ENCODE measurements at regions not wholly inside any gene's neighbourhood (a gene's known extent, or its start where the extent isn't known, plus 50 kb on each side); places are given as distances from the start of the nearest gene placed in this dataset.

- DNase-seq (ENCODE audit: low read depth, low spot score) = no peak
- in situ Hi-C loops (cut with HindIII; ENCODE audit: low sequenced_read_pairs) = no loop called here
- H3K4me3 ChIP-seq (ENCODE audit: low read depth, low read length) = no peak overlapping the region
- no peak for TF ChIP-seq CTCF (IDR thresholded peaks at IDR 0.05; ENCODE audit: low read depth, low read length)
Measured at GRCh38 chr19:28169168-28169887, 1043.6 kb downstream of the UQCRFS1 start.

- peak; percentile 36 for DNase-seq (ENCODE audit: low read depth, low spot score)
- H3K4me3 ChIP-seq (ENCODE audit: low read depth, low read length) = no peak overlapping the region
- in situ Hi-C loops (cut with HindIII; ENCODE audit: low sequenced_read_pairs) = no loop called here
- no peak for TF ChIP-seq CTCF (IDR thresholded peaks at IDR 0.05; ENCODE audit: low read depth, low read length)
Measured at GRCh38 chr19:28168557-28168956, 1044.4 kb downstream of the UQCRFS1 start.

- in situ Hi-C loops (cut with HindIII; ENCODE audit: low sequenced_read_pairs) = no loop called here
- no peak for TF ChIP-seq CTCF (IDR thresholded peaks at IDR 0.05; ENCODE audit: low read depth, low read length)
- no peak overlapping the region for H3K4me3 ChIP-seq (ENCODE audit: low read depth, low read length)
- no peak for DNase-seq (ENCODE audit: low read depth, low spot score)
Measured at GRCh38 chr19:28166025-28166424, 1046.9 kb downstream of the UQCRFS1 start.

DNA sequence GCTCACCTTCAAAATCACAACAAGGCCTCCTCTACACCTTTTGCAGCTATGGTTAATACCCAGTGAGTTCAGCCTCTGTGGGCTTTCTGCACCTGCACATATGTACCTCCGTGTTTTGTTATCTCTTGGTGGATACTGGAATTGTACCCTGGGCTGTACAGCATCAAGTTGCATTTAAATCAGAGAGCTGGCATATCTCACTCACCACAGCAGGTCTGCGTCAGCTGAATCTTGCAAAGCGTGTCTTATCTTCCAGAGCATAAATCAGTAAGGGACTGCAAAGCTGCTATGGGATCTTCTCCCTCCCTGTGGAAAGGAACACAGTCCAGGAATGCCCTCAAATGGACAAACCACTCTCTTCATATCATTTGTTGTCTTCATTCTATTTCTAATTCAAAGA lies 1048.7 kb downstream of the UQCRFS1 start:
- H3K4me3 ChIP-seq (ENCODE audit: low read depth, low read length) = no peak overlapping the region
- TF ChIP-seq CTCF (IDR thresholded peaks at IDR 0.05; ENCODE audit: low read depth, low read length) = no peak
- in situ Hi-C loops (cut with HindIII; ENCODE audit: low sequenced_read_pairs) = no loop called here
- DNase-seq (ENCODE audit: low read depth, low spot score) = no peak

DNA sequence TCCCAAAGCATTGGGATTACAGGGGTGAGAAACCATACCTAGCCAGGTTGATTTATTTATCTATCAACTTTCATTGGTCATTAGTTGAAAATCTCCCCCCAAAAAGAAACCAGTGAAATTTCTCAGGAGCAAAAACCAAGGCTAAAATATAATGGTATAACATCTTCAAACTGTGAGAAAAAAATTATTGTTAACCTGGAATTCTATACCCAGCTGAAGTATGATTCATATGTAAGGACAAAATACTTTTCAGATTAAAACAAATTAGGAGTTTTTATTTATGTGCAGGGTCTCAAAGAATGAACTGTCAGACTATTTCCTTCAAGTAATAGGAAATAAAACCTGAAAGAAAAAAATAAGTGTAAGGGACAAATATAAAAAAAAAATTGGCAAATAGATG lies 1053.9 kb downstream of the UQCRFS1 start:
- no peak for TF ChIP-seq CTCF (IDR thresholded peaks at IDR 0.05; ENCODE audit: low read depth, low read length)
- no peak for DNase-seq (ENCODE audit: low read depth, low spot score)
- H3K4me3 ChIP-seq (ENCODE audit: low read depth, low read length) = no peak overlapping the region
- in situ Hi-C loops (cut with HindIII; ENCODE audit: low sequenced_read_pairs) = no loop called here

- in situ Hi-C loops (cut with HindIII; ENCODE audit: low sequenced_read_pairs) = no loop called here
- H3K4me3 ChIP-seq (ENCODE audit: low read depth, low read length) = no peak overlapping the region
- no peak for TF ChIP-seq CTCF (IDR thresholded peaks at IDR 0.05; ENCODE audit: low read depth, low read length)
- DNase-seq (ENCODE audit: low read depth, low spot score) = no peak
Measured at GRCh38 chr19:28155265-28155664, 1057.7 kb downstream of the UQCRFS1 start.

Data from astrocyte of the spinal cord (primary cell).